ENCODE measurements at regions not wholly inside any gene's neighbourhood (a gene's known extent, or its start where the extent isn't known, plus 50 kb on each side); places are given as distances from the start of the nearest gene placed in this dataset.

DNA sequence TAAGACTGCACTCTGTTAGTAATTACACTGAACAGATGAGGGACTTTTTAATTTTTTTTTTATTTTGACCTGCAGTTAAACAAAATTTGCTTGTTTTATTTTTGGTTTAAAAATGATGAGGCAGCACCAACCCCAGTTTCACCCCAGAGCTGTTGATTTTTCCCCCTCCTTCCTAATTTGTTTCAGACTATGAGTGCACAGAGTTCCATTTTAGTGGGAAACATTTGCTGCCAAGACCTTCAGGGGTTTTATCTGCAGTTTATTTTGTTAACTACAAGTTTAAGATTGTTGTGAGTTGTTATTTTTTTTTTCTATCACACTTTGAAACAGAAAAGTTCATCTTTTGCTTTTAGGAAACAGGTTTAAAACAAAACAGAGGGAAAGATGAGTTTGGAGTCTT lies 455.9 kb upstream of the NR2F2 start:
- no peak overlapping the region for H3K4me3 Mint-ChIP-seq
- no peaks in the 10 kb centered on the region for H3K36me3 Mint-ChIP-seq (ENCODE audit: low read depth)
- no peak overlapping the region for H3K27ac Mint-ChIP-seq
- no peak for DNase-seq
- H3K27me3 Mint-ChIP-seq = no peaks in the 10 kb centered on the region
- H3K4me1 Mint-ChIP-seq (ENCODE audit: low read depth) = peaks cover 33% of the 10 kb centered on the region
- peaks cover 2% of the 10 kb centered on the region for H3K9me3 Mint-ChIP-seq

DNA sequence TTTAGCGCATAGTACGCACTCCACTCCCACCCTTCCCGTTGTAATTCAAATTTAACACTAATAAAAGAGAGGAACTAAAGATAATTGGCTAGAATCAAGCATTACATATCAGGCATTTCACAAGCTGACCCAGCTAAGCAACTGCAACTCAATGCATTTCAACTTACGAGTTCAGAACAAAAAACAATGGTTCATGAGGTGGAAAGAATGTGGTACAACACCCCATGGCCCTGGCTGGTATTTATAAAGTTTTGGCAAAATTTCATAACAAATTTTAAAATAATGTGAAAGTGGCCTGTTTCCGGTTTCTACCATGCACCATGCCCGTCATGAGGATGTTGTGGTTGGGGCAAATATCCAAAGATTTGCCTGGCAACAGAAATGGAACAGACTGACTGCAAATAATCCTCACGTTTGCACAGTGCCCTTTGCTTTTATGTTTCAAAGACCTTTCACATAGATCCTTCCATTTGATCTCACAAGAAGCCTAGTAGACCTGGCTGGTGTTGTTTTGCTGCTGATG lies 455.3 kb upstream of the NR2F2 start:
- no peak overlapping the region for H3K4me3 Mint-ChIP-seq
- no peaks in the 10 kb centered on the region for H3K36me3 Mint-ChIP-seq (ENCODE audit: low read depth)
- DNase-seq = no peak
- no peak overlapping the region for H3K27ac Mint-ChIP-seq
- H3K27me3 Mint-ChIP-seq = no peaks in the 10 kb centered on the region
- peaks cover 33% of the 10 kb centered on the region for H3K4me1 Mint-ChIP-seq (ENCODE audit: low read depth)
- peaks cover 2% of the 10 kb centered on the region for H3K9me3 Mint-ChIP-seq

DNA sequence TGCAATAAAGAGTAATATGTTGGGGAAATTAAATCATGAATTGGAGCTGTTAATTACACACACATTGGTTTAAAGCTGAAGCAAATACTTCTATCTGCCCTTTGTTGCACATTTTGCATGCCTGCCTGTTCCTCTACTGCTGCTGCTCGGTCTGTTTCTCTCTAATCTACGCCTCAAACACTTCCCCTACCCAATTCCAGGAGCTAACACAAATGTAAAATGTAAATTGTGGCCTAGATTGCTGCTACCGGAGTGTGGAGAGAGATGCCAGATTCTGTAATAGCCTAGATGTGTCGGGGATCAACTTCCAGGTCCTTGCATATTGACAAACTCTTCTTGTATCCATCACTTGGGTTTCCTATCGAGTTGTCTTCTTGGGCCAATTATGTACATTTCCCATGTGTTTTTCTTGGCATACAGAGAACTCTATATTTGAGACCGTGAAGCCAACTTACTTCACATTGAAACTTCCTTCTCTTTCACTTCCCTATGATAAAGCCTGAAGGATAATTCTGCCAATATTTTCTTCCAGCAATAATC lies 450.4 kb upstream of the NR2F2 start:
- H3K9me3 Mint-ChIP-seq = no peaks in the 10 kb centered on the region
- H3K36me3 Mint-ChIP-seq (ENCODE audit: low read depth) = no peaks in the 10 kb centered on the region
- H3K4me3 Mint-ChIP-seq = peak overlapping the region; percentile 1
- peak overlapping the region; percentile 15 for H3K27ac Mint-ChIP-seq
- DNase-seq = no peak
- no peaks in the 10 kb centered on the region for H3K27me3 Mint-ChIP-seq
- H3K4me1 Mint-ChIP-seq (ENCODE audit: low read depth) = peaks cover 30% of the 10 kb centered on the region

DNA sequence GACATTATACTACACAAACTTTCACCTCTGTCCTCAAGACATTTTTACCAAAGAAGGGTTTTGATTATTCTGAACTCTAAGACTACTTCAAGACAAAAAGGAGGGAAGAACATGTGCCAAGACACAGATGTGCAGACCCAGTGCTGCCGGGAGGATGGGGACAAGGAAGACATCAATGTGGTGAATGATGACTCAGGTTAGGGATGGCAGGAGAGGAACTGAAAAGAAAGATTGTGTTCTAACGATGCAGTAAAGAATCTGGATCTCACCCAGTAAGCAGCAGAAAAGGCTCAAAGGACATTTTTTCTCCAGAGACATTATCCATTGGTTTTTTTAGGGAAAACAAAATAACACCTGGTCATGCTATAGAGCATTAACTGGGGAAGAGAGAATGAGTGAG lies 449.9 kb upstream of the NR2F2 start:
- H3K27ac Mint-ChIP-seq = no peak overlapping the region
- H3K27me3 Mint-ChIP-seq = no peaks in the 10 kb centered on the region
- no peaks in the 10 kb centered on the region for H3K9me3 Mint-ChIP-seq
- DNase-seq = no peak
- H3K4me1 Mint-ChIP-seq (ENCODE audit: low read depth) = peaks cover 25% of the 10 kb centered on the region
- no peaks in the 10 kb centered on the region for H3K36me3 Mint-ChIP-seq (ENCODE audit: low read depth)
- no peak overlapping the region for H3K4me3 Mint-ChIP-seq

DNA sequence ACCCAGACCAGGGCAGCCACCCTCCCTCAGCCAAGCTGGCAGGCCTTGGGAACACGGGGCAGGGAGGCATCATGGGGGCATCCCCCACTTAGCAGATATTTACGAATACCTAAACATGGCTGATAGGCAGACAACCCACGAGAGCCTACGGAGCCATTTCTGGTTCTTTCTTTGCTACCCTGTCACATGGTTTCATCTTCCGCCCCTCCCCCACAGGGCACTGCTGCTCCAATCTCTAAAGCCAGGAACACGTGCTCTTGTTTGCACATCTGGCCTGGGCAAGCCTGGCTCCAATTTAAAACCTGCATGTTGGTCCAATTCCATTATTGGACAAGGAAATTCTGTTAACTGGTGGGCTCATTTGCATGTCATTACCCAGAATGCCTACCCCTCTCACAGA lies 447.4 kb upstream of the NR2F2 start:
- Mint-ChIP-seq H3K36me3 (ENCODE audit: low read depth) (no peaks in the 10 kb centered on the region), H3K27ac (no peak overlapping the region), H3K27me3 (no peaks in the 10 kb centered on the region), H3K4me1 (ENCODE audit: low read depth) (peaks cover 24% of the 10 kb centered on the region), H3K9me3 (no peaks in the 10 kb centered on the region), H3K4me3 (no peak overlapping the region)
- DNase-seq = no peak

DNA sequence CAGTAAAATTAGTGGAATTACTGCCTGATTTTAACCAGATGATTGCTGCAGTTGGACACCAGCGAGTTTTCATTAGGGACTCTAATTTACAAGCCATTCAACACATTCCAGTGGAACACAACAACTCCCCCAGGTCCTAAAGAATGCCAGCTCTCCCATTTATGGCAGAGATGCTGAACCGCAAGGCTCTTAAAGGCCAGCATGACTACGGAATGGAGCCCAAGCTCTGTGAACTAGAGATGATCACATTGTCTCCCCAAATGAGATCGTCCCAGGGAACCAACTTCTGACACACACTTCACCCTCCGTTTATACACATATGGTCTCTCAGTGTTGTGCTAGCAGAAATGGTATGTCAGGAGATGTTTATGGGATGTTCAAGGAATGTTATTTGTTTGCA lies 446.2 kb upstream of the NR2F2 start:
- no peaks in the 10 kb centered on the region for H3K27me3 Mint-ChIP-seq
- H3K27ac Mint-ChIP-seq = no peak overlapping the region
- no peaks in the 10 kb centered on the region for H3K36me3 Mint-ChIP-seq (ENCODE audit: low read depth)
- H3K4me3 Mint-ChIP-seq = no peak overlapping the region
- no peaks in the 10 kb centered on the region for H3K9me3 Mint-ChIP-seq
- H3K4me1 Mint-ChIP-seq (ENCODE audit: low read depth) = peaks cover 14% of the 10 kb centered on the region
- no peak for DNase-seq

- Mint-ChIP-seq H3K4me1 (ENCODE audit: low read depth) (no peaks in the 10 kb centered on the region), H3K27me3 (no peaks in the 10 kb centered on the region), H3K36me3 (ENCODE audit: low read depth) (no peaks in the 10 kb centered on the region), H3K4me3 (no peak overlapping the region), H3K27ac (no peak overlapping the region), H3K9me3 (no peaks in the 10 kb centered on the region)
- no peak for DNase-seq
These were observed 442.7 kb upstream of the NR2F2 start for GRCh38 chr15:95887666-95888390.

- H3K4me1 Mint-ChIP-seq (ENCODE audit: low read depth) = no peaks in the 10 kb centered on the region
These were observed 441.7 kb upstream of the NR2F2 start for GRCh38 chr15:95888762-95889161.

GRCh38 chr15:95894407-95894956 lies 436.0 kb upstream of the NR2F2 start:
- no peak for DNase-seq
- no peaks in the 10 kb centered on the region for H3K27me3 Mint-ChIP-seq
- no peaks in the 10 kb centered on the region for H3K36me3 Mint-ChIP-seq (ENCODE audit: low read depth)
- no peak overlapping the region for H3K4me3 Mint-ChIP-seq
- no peaks in the 10 kb centered on the region for H3K4me1 Mint-ChIP-seq (ENCODE audit: low read depth)
- no peaks in the 10 kb centered on the region for H3K9me3 Mint-ChIP-seq
- H3K27ac Mint-ChIP-seq = no peak overlapping the region

More at GRCh38 chr15:95888762-95889161, 441.7 kb upstream of the NR2F2 start:
- Mint-ChIP-seq H3K36me3 (ENCODE audit: low read depth) (no peaks in the 10 kb centered on the region), H3K27ac (no peak overlapping the region), H3K4me3 (no peak overlapping the region), H3K27me3 (no peaks in the 10 kb centered on the region), H3K9me3 (no peaks in the 10 kb centered on the region)
- DNase-seq = no peak

GRCh38 chr15:95895508-95895907 lies 435.0 kb upstream of the NR2F2 start:
- H3K9me3 Mint-ChIP-seq = no peaks in the 10 kb centered on the region
- DNase-seq = no peak
- H3K4me1 Mint-ChIP-seq (ENCODE audit: low read depth) = no peaks in the 10 kb centered on the region
- no peak overlapping the region for H3K4me3 Mint-ChIP-seq
- H3K27ac Mint-ChIP-seq = no peak overlapping the region
- H3K36me3 Mint-ChIP-seq (ENCODE audit: low read depth) = no peaks in the 10 kb centered on the region
- no peaks in the 10 kb centered on the region for H3K27me3 Mint-ChIP-seq

DNA sequence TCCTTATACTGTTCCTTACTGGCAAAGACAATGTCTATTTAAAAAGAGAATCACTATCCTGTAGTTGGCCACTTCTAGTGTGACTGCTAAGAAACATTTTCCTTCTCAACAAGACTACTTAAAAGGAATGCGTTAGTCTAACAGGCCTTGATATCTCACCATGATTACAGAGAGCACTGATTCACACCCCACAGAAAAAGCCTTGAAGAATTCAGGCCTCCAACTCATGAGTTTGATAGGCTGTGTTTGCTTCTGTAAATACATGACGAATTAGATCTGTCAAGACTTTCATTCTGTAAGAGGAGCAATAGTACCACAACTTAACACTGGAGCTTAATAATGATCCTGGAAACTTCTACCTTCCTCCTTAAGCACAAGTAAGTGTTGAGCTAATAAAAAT lies 432.8 kb upstream of the NR2F2 start:
- no peak for DNase-seq
- no peak overlapping the region for H3K4me3 Mint-ChIP-seq
- no peaks in the 10 kb centered on the region for H3K4me1 Mint-ChIP-seq (ENCODE audit: low read depth)
- no peak overlapping the region for H3K27ac Mint-ChIP-seq
- H3K9me3 Mint-ChIP-seq = no peaks in the 10 kb centered on the region
- H3K36me3 Mint-ChIP-seq (ENCODE audit: low read depth) = no peaks in the 10 kb centered on the region
- H3K27me3 Mint-ChIP-seq = peaks cover 3% of the 10 kb centered on the region

- H3K36me3 Mint-ChIP-seq (ENCODE audit: low read depth) = no peaks in the 10 kb centered on the region
- no peak for DNase-seq
- H3K4me1 Mint-ChIP-seq (ENCODE audit: low read depth) = no peaks in the 10 kb centered on the region
- peaks cover 3% of the 10 kb centered on the region for H3K27me3 Mint-ChIP-seq
- no peak overlapping the region for H3K4me3 Mint-ChIP-seq
- no peak overlapping the region for H3K27ac Mint-ChIP-seq
- no peaks in the 10 kb centered on the region for H3K9me3 Mint-ChIP-seq
These were observed 431.7 kb upstream of the NR2F2 start for GRCh38 chr15:95898761-95899160.

- Mint-ChIP-seq H3K4me1 (ENCODE audit: low read depth) (no peaks in the 10 kb centered on the region), H3K4me3 (no peak overlapping the region), H3K9me3 (no peaks in the 10 kb centered on the region), H3K27me3 (peaks cover 3% of the 10 kb centered on the region), H3K27ac (no peak overlapping the region), H3K36me3 (ENCODE audit: low read depth) (no peaks in the 10 kb centered on the region)
- no peak for DNase-seq
These were observed 429.2 kb upstream of the NR2F2 start for GRCh38 chr15:95901271-95901670.

DNA sequence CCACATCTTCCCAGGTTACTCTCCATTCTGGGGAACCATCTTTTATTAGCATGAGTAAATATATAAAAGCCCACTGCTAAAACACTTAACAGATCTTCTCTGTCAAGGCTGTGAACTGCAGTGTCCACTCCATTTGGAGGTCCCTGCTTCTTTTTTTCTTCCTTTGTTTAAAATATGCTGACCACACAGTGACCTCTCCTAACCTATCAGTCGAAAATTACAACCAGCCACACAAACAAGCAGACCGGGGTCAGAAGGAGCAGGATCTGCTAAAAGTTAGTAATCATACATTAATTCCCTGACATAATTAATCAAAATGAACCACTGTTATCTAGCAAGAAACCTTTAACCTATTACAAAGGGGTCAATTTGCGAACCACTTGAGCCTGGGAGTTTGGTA lies 427.9 kb upstream of the NR2F2 start:
- no peak overlapping the region for H3K4me3 Mint-ChIP-seq
- H3K27ac Mint-ChIP-seq = no peak overlapping the region
- no peak for DNase-seq
- peaks cover 3% of the 10 kb centered on the region for H3K27me3 Mint-ChIP-seq
- no peaks in the 10 kb centered on the region for H3K9me3 Mint-ChIP-seq
- no peaks in the 10 kb centered on the region for H3K36me3 Mint-ChIP-seq (ENCODE audit: low read depth)
- no peaks in the 10 kb centered on the region for H3K4me1 Mint-ChIP-seq (ENCODE audit: low read depth)

- Mint-ChIP-seq H3K36me3 (ENCODE audit: low read depth) (no peaks in the 10 kb centered on the region), H3K27ac (no peak overlapping the region), H3K9me3 (no peaks in the 10 kb centered on the region), H3K4me1 (ENCODE audit: low read depth) (no peaks in the 10 kb centered on the region), H3K4me3 (no peak overlapping the region), H3K27me3 (peaks cover 3% of the 10 kb centered on the region)
- no peak for DNase-seq
These were observed 427.1 kb upstream of the NR2F2 start for GRCh38 chr15:95903352-95903751.
